GM12878 (cell line): ENCODE measurements at regions not wholly inside any gene's neighbourhood (a gene's known extent, or its start where the extent isn't known, plus 50 kb on each side); places are given as distances from the start of the nearest gene placed in this dataset.
"Not testable (repeated sequence)": the region's sequence is repeated elsewhere in the genome, so short reads cannot be mapped to it uniquely, and the experiment has no call there.

Experiments
- ATAC-seq: fragments of 200-7000 bp; cut with Tn5 transposase; 3 replicates; pipeline ENCODE4 v1.9.1; 2020; ENCODE audit warnings: mild to moderate bottlenecking, moderate library complexity
- BruUV-seq: library from RNA; stranded (reverse); fragments of 400-500 nt; replicated peaks from 2 replicates; lab custom pipeline; 2021; lab: Mats Ljungman, UMichigan
- CTCF ChIA-PET: fragments of 300-600 bp; sonication (Branson Sonifier 250); formaldehyde crosslinking; extraction: SDS; loops from one replicate; lab custom pipeline; 2021; ENCODE audit warnings: inconsistent platforms; lab: Yijun Ruan, JAX
- POLR2A ChIA-PET: fragments of 350-600 bp; formaldehyde crosslinking; extraction: SDS; loops from one replicate; lab custom pipeline; 2021; ENCODE audit warnings: inconsistent platforms; lab: Charles Lee
- RAD21 ChIA-PET: fragments of 300-600 bp; sonication (Branson Sonifier 250); formaldehyde crosslinking; loops from one replicate; lab custom pipeline; 2023; ENCODE audit warnings: antibody characterized with exemption; ENCODE audit not compliant: unreplicated experiment; lab: Charles Lee
- SMC1A ChIA-PET: fragments of 300-600 bp; sonication (Branson Sonifier 250); formaldehyde crosslinking; loops from one replicate; lab custom pipeline; 2023; ENCODE audit not compliant: unreplicated experiment, uncharacterized antibody; lab: Charles Lee
- DNase-seq: peaks from one replicate; pipeline ENCODE4 v3.0.0-alpha.2; 2011; ENCODE audit warnings: low read depth, low spot score
- FAIRE-seq: peaks from 3 replicates; lab custom pipeline; 2011; peaks lifted over from hg19 to GRCh38; lab: Jason Lieb, UNC
- H2AFZ ChIP-seq: 2 replicates; pipeline ENCODE4 v1.6.0; 2011; ENCODE audit warnings: low read depth, low read length, control low read depth; ENCODE audit not compliant: control insufficient read depth
- H3K27ac ChIP-seq: 2 replicates; pipeline ENCODE4 v1.5.1; 2011; ENCODE audit warnings: control low read depth; ENCODE audit not compliant: control insufficient read depth, insufficient read depth
- H3K27me3 ChIP-seq, 2 experiments: replicated peaks in 1 of 2; 2 replicates each; pipeline versions ENCODE4 v1.6.0 to v1.6.1; 2011; ENCODE audit warnings: low read length in 1 of 2; ENCODE audit not compliant: control insufficient read depth in 2 of 2, insufficient read depth in 2 of 2
- H3K36me3 ChIP-seq, 2 experiments: 2 replicates each; pipeline ENCODE4 v1.5.1; 2011; ENCODE audit warnings: low read length in 1 of 2; ENCODE audit not compliant: control insufficient read depth in 2 of 2, insufficient read depth in 2 of 2
- H3K4me1 ChIP-seq: 2 replicates; pipeline ENCODE4 v1.6.1; 2011; ENCODE audit warnings: mild to moderate bottlenecking, low read length, moderate library complexity, mixed read lengths; ENCODE audit not compliant: control insufficient read depth, insufficient read depth
- H3K4me2 ChIP-seq: 2 replicates; pipeline ENCODE4 v1.6.0; 2011; ENCODE audit warnings: control low read depth; ENCODE audit not compliant: control insufficient read depth, insufficient read depth
- H3K4me3 ChIP-seq: fragments of 200-600 bp; sonication (generic); 2 replicates; pipeline ENCODE4 v1.5.1; 2016
- H3K79me2 ChIP-seq: 2 replicates; pipeline ENCODE4 v1.6.0; 2011; ENCODE audit warnings: low read length; ENCODE audit not compliant: control insufficient read depth, insufficient read depth
- H3K9ac ChIP-seq: 2 replicates; pipeline ENCODE4 v1.8.0; 2011; ENCODE audit warnings: low read length, control low read depth, mixed read lengths; ENCODE audit not compliant: control insufficient read depth, insufficient read depth
- H3K9me3 ChIP-seq: replicated peaks from 3 replicates; pipeline ENCODE4 v1.5.1; 2011; ENCODE audit warnings: mild to moderate bottlenecking, low read length; ENCODE audit not compliant: control insufficient read depth, insufficient read depth
- H4K20me1 ChIP-seq: 2 replicates; pipeline ENCODE4 v1.6.0; 2011; ENCODE audit not compliant: control insufficient read depth, insufficient read depth
- ATF2 ChIP-seq: IDR thresholded peaks from 2 replicates; pipeline ENCODE4 v1.6.1; 2012; ENCODE audit warnings: low read length, inconsistent platforms
- ATF7 ChIP-seq: fragments of 450-650 bp; IDR thresholded peaks from 2 replicates; pipeline ENCODE4 v1.6.1; 2016; ENCODE audit warnings: low read depth, mild to moderate bottlenecking
- E4F1 ChIP-seq: fragments of 450-650 bp; IDR thresholded peaks from 2 replicates; pipeline ENCODE4 v1.6.1; 2018; ENCODE audit warnings: borderline replicate concordance, mild to moderate bottlenecking; ENCODE audit not compliant: partially characterized antibody
- HDAC6 ChIP-seq: fragments of 200-600 bp; sonication (generic); IDR thresholded peaks from one replicate; pipeline ENCODE4 v1.8.0; 2017; ENCODE audit warnings: antibody characterized with exemption; ENCODE audit not compliant: unreplicated experiment
- MYC ChIP-seq: IDR thresholded peaks from 2 replicates; pipeline ENCODE4 v1.6.1; 2011; ENCODE audit warnings: mild to moderate bottlenecking, low read length, moderate library complexity, inconsistent platforms; ENCODE audit not compliant: insufficient read depth, insufficient replicate concordance, insufficient read length, severe bottlenecking
- NBN ChIP-seq: fragments of 450-650 bp; IDR thresholded peaks from 2 replicates; pipeline ENCODE4 v1.6.1; 2016
- NRF1 ChIP-seq: conservative IDR thresholded peaks from 2 replicates; pipeline ENCODE4 v1.6.1; 2011; ENCODE audit warnings: mild to moderate bottlenecking, low read depth, low read length, improper control_type of control experiment
- PAX5 ChIP-seq: IDR thresholded peaks from 2 replicates; pipeline ENCODE4 v1.6.1; 2011; ENCODE audit warnings: low read depth, low read length, borderline replicate concordance
- RELB ChIP-seq: fragments of 450-650 bp; IDR thresholded peaks from 2 replicates; pipeline ENCODE4 v1.6.1; 2017; ENCODE audit warnings: low read depth, mild to moderate bottlenecking, moderate library complexity
- SMAD1 ChIP-seq: fragments of 450-650 bp; IDR thresholded peaks from 2 replicates; pipeline ENCODE4 v1.6.1; 2018; ENCODE audit warnings: mild to moderate bottlenecking, low read depth; ENCODE audit not compliant: partially characterized antibody
- WRNIP1 ChIP-seq: IDR thresholded peaks from 2 replicates; pipeline ENCODE4 v1.6.1; 2011; ENCODE audit warnings: low read depth, low read length, improper control_type of control experiment, borderline replicate concordance
- ZNF207 ChIP-seq: fragments of 450-650 bp; IDR thresholded peaks from 2 replicates; pipeline ENCODE4 v1.6.1; 2014; ENCODE audit warnings: antibody characterized with exemption, mild to moderate bottlenecking, borderline replicate concordance
- ZSCAN29 ChIP-seq: fragments of 450-650 bp; IDR thresholded peaks from 2 replicates; pipeline ENCODE4 v1.6.1; 2017; ENCODE audit warnings: mild to moderate bottlenecking, moderate library complexity
- WGBS: methylation state at CpG from one replicate; pipeline ENCODE4 v1.1.6; 2016; ENCODE audit warnings: low lambda C conversion rate; ENCODE audit not compliant: insufficient replicate concordance, insufficient coverage; ENCODE audit errors: missing lambda C conversion rate; 5-methylcytosine and 5-hydroxymethylcytosine counted together
- in situ Hi-C: fragments of 300-500 bp; cut with MboI; formaldehyde crosslinking; loops from 9 replicates; pipeline ENCODE4 v1.14.3; 2018; ENCODE audit warnings: mixed read lengths
- intact Hi-C: fragments of 100-400 bp; cut with micrococcal nuclease; formaldehyde crosslinking; loops from one replicate; pipeline ENCODE4 v1.14.2; 2022; ENCODE audit not compliant: unreplicated experiment

GRCh38 chr11:91996526-91996925 lies 228.1 kb upstream of the FAT3 start:
- intact Hi-C loops, result no loop called here
- Histone ChIP-seq H4K20me1 (no peaks in the 10 kb centered on the region), H3K27ac (no peak overlapping the region), H3K9me3 (no peaks in the 10 kb centered on the region), H3K36me3 (no peaks in the 10 kb centered on the region), H3K4me2 (no peak overlapping the region), H3K4me3 (no peak overlapping the region), H3K4me1 (no peaks in the 10 kb centered on the region), H3K9ac (no peak overlapping the region), H3K79me2 (no peaks in the 10 kb centered on the region), H2AFZ (no peak overlapping the region), H3K27me3 (no peaks in the 10 kb centered on the region)
- 0% methylated on average over 1 of the region's 1 CpG for WGBS
- ChIA-PET CTCF (no interaction called here), POLR2A (no interaction called here), SMC1A (no interaction called here), RAD21 (no interaction called here)
- FAIRE-seq (no peak), DNase-seq (no peak), ATAC-seq (no peak)
- no TSS peak for BruUV-seq
- in situ Hi-C loops, result no loop called here
- no peak for TF ChIP-seq ZNF207
- no peak for TF ChIP-seq RELB
- no peak for TF ChIP-seq ATF7
- no peak for TF ChIP-seq WRNIP1
- no peak for TF ChIP-seq HDAC6
- no peak for TF ChIP-seq PAX5
- TF ChIP-seq NBN, result no peak
- no peak for TF ChIP-seq ATF2
- TF ChIP-seq ZSCAN29, result no peak
- TF ChIP-seq SMAD1, result no peak
- no peak for TF ChIP-seq E4F1
- no peak for TF ChIP-seq NRF1
- no peak for TF ChIP-seq MYC

GRCh38 chr11:91988443-91988842 lies 236.2 kb upstream of the FAT3 start:
- H4K20me1 ChIP-seq, DNase-seq, FAIRE-seq, POLR2A ChIA-PET, H2AFZ ChIP-seq, H3K4me3 ChIP-seq, BruUV-seq, H3K9ac ChIP-seq, H3K79me2 ChIP-seq, H3K27ac ChIP-seq, H3K4me2 ChIP-seq, H3K27me3 ChIP-seq, CTCF ChIA-PET, SMC1A ChIA-PET, H3K4me1 ChIP-seq, ATAC-seq, in situ Hi-C loops, H3K36me3 ChIP-seq, RAD21 ChIA-PET, H3K9me3 ChIP-seq, intact Hi-C loops: not testable (repeated sequence)
